NCI-H1092 (cell line): ENCODE measurements at regions not wholly inside any gene's neighbourhood (a gene's known extent, or its start where the extent isn't known, plus 50 kb on each side); places are given as distances from the start of the nearest gene placed in this dataset.
"Not testable (repeated sequence)": the region's sequence is repeated elsewhere in the genome, so short reads cannot be mapped to it uniquely, and the experiment has no call there.

Experiments
- DNase-seq: peaks from one replicate; lab custom pipeline; 2025; lab: John Stamatoyannopoulos, UW

GRCh38 chr16:63808730-63809129, 1313.1 kb downstream of the CDH11 start:
- no peak for DNase-seq

DNA sequence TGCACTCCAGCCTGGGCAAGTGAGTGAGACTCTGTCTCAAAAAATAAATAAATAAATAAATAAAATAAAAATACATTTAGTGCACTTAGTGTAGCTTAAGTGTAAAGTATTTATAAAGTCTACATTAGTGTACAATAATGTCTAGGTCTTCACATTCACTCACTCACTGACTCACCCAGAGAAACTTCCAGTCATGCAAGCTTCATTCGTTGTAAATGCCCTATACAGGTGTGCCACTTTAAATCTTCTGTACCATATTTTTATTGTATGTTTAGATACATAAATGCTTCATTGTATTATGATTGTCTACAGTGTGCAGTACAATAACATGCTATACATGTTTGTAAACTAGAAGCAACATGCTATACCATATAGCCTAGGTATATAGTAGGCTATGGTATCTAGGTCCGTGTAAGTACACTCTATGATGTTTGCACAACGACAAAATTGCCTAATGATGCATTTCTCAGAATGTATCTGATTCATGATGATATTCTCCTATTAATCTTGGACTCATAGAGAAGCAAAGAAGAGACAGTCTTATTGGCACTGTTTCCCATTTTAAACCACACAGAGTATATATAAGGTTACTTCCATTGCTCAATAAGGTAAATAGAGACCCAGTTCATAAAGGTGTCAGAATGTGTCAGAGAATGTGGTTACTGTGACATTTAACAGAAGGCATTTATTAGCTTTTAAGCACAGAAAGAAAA, 1314.9 kb downstream of the CDH11 start:
- no peak for DNase-seq

DNA sequence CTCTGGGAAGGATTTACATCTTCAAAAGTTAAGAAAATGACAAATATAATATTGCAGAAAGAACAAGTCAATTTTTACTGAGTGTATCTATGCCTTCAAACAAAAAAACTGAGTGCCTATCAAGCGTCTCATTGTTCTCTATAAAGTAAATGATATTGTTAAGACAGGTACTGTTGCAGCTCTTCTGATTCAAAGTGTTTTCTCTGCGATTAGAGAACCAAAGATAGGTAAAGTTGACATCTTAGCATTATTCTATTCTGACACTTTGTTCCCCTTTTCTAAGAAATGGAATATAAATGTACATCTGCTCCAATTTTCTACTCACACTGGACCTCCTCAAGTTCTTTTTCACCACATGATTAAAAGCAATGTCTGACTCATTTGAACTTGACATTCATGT, 1317.7 kb downstream of the CDH11 start:
- no peak for DNase-seq

GRCh38 chr16:63789603-63790002, 1332.3 kb downstream of the CDH11 start:
- DNase-seq = no peak

- DNase-seq = no peak
These were observed 1334.8 kb downstream of the CDH11 start for GRCh38 chr16:63787014-63787413.

- no peak for DNase-seq
These were observed 1336.7 kb downstream of the CDH11 start for GRCh38 chr16:63785170-63785569.

GRCh38 chr16:63776437-63776836, 1345.4 kb downstream of the CDH11 start:
- no peak for DNase-seq

- DNase-seq = no peak
These were observed 1345.8 kb downstream of the CDH11 start for GRCh38 chr16:63776034-63776433.

DNA sequence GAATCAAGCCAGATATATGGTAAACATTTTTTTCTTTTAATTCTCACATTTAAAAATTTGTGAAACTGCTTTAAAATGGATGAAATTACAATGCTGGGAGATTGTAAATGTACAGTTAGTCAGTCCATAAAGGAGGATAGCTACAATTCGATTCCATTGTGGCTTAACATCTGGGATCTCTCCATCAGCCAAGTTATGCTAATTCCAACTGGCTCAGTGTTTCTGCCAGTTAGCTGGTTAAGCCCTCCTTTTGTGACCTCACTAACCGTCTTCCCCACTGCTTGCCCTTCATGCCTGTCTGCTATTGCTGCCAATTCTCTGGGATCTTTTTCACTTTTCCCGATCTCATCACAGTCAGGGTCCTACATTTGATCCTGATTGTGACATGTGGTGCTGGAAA, 1347.6 kb downstream of the CDH11 start:
- DNase-seq = no peak

GRCh38 chr16:63769211-63769610, 1352.7 kb downstream of the CDH11 start:
- no peak for DNase-seq

DNA sequence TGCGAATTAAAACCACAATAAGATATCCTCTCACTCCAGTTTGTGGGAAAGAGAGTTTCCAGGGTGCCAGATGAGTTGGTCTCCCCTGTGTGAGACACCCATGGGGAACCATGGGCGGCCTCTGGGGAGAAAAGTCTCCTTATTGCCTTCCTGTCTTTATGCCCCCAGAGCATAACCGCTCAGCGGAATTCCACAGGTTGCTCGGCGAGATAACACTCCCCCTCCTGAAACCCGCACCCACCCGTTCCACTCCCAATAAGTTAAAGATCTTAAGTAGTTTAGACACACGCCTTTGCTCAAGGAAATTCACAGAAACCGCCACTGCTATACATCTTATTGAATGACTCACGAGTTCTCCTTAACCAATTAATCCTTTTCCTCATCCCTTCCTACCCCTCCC, 1361.6 kb downstream of the CDH11 start:
- not testable (repeated sequence) for DNase-seq

GRCh38 chr16:63752347-63752746, 1369.5 kb downstream of the CDH11 start:
- no peak for DNase-seq

DNA sequence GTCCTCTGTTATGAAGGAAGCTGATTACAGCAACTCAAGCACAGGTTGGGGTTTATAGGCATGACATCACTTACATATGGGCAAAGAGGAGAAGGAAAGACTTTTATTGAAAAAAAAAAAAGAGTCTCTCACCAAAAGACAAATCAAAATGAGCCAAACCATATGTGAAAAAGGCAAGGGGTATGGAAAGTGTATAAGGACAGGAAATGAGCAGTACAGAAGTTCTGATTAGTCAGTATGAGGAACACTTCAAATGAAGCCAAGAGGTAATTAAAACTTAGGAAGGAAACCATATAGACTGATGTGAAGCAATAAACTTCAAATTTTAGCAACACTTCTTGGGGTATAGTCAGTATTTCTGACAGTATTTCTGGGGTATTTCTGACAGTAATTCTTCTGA, 1372.6 kb downstream of the CDH11 start:
- no peak for DNase-seq

DNA sequence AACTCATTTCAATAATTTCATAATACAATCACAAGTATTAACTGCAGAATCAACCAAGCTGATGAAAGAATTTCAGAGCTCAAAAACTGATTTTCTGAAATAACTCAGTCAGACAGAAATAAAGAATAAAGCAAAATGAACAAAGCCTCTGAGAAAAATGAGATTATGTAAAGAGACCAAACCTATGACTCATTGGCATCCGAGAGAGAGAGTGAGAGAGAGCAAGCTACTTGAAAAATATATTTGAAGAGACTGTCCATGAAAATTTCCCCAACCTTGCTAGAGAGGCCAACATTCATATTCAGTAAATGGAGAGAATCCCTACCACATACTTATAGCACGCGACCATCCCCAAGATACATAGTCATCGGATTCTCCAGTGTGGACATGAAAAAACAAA, 1376.4 kb downstream of the CDH11 start:
- no peak for DNase-seq

DNA sequence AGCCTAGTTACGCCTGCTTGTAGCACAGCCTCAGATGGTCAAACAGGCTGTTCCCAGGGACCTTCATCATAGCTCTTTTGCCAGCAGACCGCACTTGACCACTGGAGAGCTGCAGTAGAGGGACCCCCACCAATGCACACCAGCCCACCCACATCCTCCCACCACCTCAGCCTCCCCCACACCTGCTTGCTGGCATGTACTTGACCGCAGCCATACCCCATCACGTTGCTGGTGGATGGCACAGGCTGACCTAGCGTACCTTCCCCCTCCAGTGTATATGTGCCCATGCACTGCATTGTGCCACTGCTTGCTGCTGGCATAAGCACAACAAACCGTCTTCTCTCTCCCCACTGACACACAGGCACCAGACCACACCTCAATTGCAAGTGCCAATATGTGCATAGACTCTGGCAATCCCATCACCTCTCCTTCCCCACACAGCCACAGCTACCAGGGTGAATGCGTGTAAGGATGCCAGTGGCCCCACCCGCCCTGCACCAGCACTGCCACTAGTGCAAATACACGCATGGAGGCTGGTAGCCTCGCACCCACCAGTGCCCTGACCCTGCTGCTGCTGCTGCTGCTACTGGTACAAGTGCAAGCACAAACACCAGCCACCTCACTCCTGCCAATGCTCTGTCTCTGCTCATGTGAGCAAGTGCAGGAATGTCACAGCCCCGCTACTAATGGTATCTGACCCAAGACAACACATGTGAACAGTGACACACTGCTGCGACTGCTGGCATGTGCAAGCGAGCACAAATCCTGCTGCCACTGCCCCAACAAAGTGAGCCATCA, 1377.6 kb downstream of the CDH11 start:
- no peak for DNase-seq

GRCh38 chr16:63742150-63742549, 1379.7 kb downstream of the CDH11 start:
- no peak for DNase-seq

GRCh38 chr16:63737633-63738032, 1384.2 kb downstream of the CDH11 start:
- no peak for DNase-seq

DNA sequence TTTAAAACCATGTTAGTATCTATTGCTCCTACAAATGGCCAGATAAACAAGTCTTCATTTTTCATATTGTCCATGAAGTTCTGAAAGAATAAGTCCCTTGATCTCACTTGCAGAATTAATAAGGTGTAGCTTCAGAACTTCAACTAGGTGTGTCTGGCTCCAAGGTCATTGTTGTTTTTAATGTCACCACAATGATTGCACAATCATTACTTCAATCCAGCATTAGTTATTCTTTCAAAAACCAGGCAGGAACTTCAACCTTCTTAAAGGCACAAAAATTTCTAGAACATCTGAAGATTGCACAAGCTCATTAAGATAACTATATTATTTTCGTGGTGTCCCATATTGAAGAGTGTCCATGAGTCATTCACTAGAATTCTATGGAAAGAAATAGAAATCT, 1386.4 kb downstream of the CDH11 start:
- no peak for DNase-seq

- no peak for DNase-seq
These were observed 1401.0 kb downstream of the CDH11 start for GRCh38 chr16:63720848-63721247.

- no peak for DNase-seq
These were observed 1401.9 kb downstream of the CDH11 start for GRCh38 chr16:63719926-63720325.

DNA sequence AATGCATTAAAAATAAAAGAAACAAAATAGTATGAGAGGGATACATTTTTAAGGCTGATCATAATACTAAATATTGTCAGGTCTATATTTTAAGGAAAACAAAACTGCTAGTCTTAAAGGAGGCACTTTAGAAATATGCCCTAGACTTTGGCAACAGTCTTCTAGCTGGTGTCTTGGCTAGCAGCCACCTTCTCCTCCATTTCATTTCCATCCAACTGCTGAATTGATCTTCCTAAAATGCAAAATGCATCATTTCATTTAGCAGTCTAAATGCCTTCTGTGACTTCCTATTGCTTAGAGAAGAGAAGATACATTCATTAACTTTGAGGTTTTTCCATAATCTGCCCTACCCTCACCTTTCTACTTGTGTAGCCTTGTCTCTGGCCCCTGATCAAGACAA, 1404.1 kb downstream of the CDH11 start:
- no peak for DNase-seq

GRCh38 chr16:63714876-63715275, 1407.0 kb downstream of the CDH11 start:
- no peak for DNase-seq

- no peak for DNase-seq
These were observed 1409.1 kb downstream of the CDH11 start for GRCh38 chr16:63712725-63713124.

DNA sequence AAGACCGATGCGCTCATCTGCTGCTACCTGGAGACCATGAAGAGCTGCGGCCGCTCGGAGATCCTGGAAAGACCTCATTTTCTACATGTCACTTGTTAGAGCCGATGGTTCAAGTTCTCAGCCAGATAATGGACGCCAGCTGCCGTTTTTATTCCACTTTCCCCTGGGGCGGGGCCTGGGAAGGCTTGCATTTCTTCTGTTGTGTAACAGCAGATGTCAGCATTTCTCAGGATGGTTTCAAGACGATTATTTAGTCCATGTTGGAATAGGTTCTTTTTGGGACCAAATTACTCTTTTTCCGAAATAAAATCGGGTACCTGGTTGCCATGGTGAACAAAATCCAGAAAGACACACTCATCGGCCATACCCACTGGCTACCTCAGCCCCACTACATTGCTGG, 1418.3 kb downstream of the CDH11 start:
- DNase-seq = no peak
